ENCODE measurements at regions not wholly inside any gene's neighbourhood (a gene's known extent, or its start where the extent isn't known, plus 50 kb on each side); places are given as distances from the start of the nearest gene placed in this dataset.

GRCh38 chr4:162229670-162230069 lies 65.9 kb upstream of the FSTL5 start:
- Mint-ChIP-seq H3K4me3 (no peak overlapping the region), H3K27ac (no peak overlapping the region), H3K9me3 (peaks cover 2% of the 10 kb centered on the region), H3K36me3 (ENCODE audit: low read depth) (no peaks in the 10 kb centered on the region), H3K27me3 (ENCODE audit: insufficient read depth) (no peaks in the 10 kb centered on the region), H3K4me1 (peaks cover 2% of the 10 kb centered on the region)
- no peaks in the 10 kb centered on the region for H3K9me3 ChIP-seq (ENCODE audit: control insufficient read depth, low read length)
- H3K4me1 ChIP-seq (ENCODE audit: control insufficient read depth, insufficient read depth, low read length) = no peaks in the 10 kb centered on the region
- H3K4me3 ChIP-seq (ENCODE audit: low read length) = no peak overlapping the region
- no peak overlapping the region for H3K9ac ChIP-seq (ENCODE audit: extremely low read depth, low read length, poor library complexity, severe bottlenecking)
- H3K27me3 ChIP-seq (ENCODE audit: control insufficient read depth, insufficient read depth, low read length, poor library complexity, severe bottlenecking) = no peaks in the 10 kb centered on the region
- H3K36me3 ChIP-seq (ENCODE audit: control insufficient read depth, insufficient read depth, low read length) = no peaks in the 10 kb centered on the region
- 92 to 100% methylated on average over 1 to 2 of the region's 2 CpGs for WGBS, 2 experiments (ENCODE audit: insufficient coverage in 1 of 2, insufficient read length in 1 of 2)
- H3K27ac ChIP-seq (ENCODE audit: low read depth, low read length) = no peak overlapping the region
- no peak for TF ChIP-seq CTCF (conservative IDR thresholded peaks at IDR 0.05)
- no peak for DNase-seq

- H3K4me3 Mint-ChIP-seq = no peak overlapping the region
- no peak for TF ChIP-seq CTCF (conservative IDR thresholded peaks at IDR 0.05)
- no peaks in the 10 kb centered on the region for H3K9me3 ChIP-seq (ENCODE audit: control insufficient read depth, low read length)
- no peak overlapping the region for H3K27ac ChIP-seq (ENCODE audit: low read depth, low read length)
- H3K27ac Mint-ChIP-seq = no peak overlapping the region
- H3K4me3 ChIP-seq (ENCODE audit: low read length) = no peak overlapping the region
- H3K9ac ChIP-seq (ENCODE audit: extremely low read depth, low read length, poor library complexity, severe bottlenecking) = no peak overlapping the region
- H3K27me3 Mint-ChIP-seq (ENCODE audit: insufficient read depth) = no peaks in the 10 kb centered on the region
- H3K27me3 ChIP-seq (ENCODE audit: control insufficient read depth, insufficient read depth, low read length, poor library complexity, severe bottlenecking) = no peaks in the 10 kb centered on the region
- no peaks in the 10 kb centered on the region for H3K36me3 ChIP-seq (ENCODE audit: control insufficient read depth, insufficient read depth, low read length)
- no peaks in the 10 kb centered on the region for H3K4me1 ChIP-seq (ENCODE audit: control insufficient read depth, insufficient read depth, low read length)
- no peaks in the 10 kb centered on the region for H3K9me3 Mint-ChIP-seq
- H3K36me3 Mint-ChIP-seq (ENCODE audit: low read depth) = no peaks in the 10 kb centered on the region
- DNase-seq = no peak
- no peaks in the 10 kb centered on the region for H3K4me1 Mint-ChIP-seq
- 72 to 90% methylated on average over 4 of the region's 4 CpGs for WGBS, 2 experiments (ENCODE audit: insufficient coverage in 1 of 2, insufficient read length in 1 of 2)
Observed at GRCh38 chr4:162221148-162221547, 57.3 kb upstream of the FSTL5 start.

Data from endodermal cell (in vitro differentiated cells).